Keratinocyte (primary cell): ENCODE measurements at regions not wholly inside any gene's neighbourhood (a gene's known extent, or its start where the extent isn't known, plus 50 kb on each side); places are given as distances from the start of the nearest gene placed in this dataset.

Experiments
- DNase-seq: peaks from one replicate; pipeline ENCODE4 v3.0.0-alpha.2; 2011; ENCODE audit warnings: low read depth, missing footprints, low spot score
- FAIRE-seq: peaks from 2 replicates; lab custom pipeline; 2011; peaks lifted over from hg19 to GRCh38; lab: Jason Lieb, UNC
- H2AFZ ChIP-seq: 2 replicates; pipeline ENCODE4 v1.6.0; 2012; ENCODE audit warnings: low read length, control low read depth, inconsistent platforms; ENCODE audit not compliant: control insufficient read depth
- H3K27ac ChIP-seq: 2 replicates; pipeline ENCODE4 v1.5.1; 2011; ENCODE audit warnings: low read length; ENCODE audit not compliant: control insufficient read depth, insufficient read depth
- H3K27me3 ChIP-seq: 3 replicates; pipeline ENCODE4 v1.6.0; 2011; ENCODE audit warnings: low read length; ENCODE audit not compliant: control insufficient read depth, insufficient read depth; ENCODE audit errors: extremely low read depth
- H3K36me3 ChIP-seq, 2 experiments: 2 replicates in 1 of 2; 3 replicates in 1 of 2; pipeline ENCODE4 v1.5.1; 2011; ENCODE audit warnings: low read length in 2 of 2, mild to moderate bottlenecking in 1 of 2; ENCODE audit not compliant: control insufficient read depth in 2 of 2, insufficient read depth in 2 of 2; ENCODE audit errors: extremely low read depth in 1 of 2
- H3K4me1 ChIP-seq: 3 replicates; pipeline ENCODE4 v1.5.1; 2011; ENCODE audit warnings: low read length; ENCODE audit not compliant: control insufficient read depth, insufficient read depth; ENCODE audit errors: extremely low read depth
- H3K4me2 ChIP-seq: 3 replicates; pipeline ENCODE4 v1.6.0; 2011; ENCODE audit warnings: low read depth, low read length; ENCODE audit not compliant: control insufficient read depth, insufficient read depth; ENCODE audit errors: extremely low read depth
- H3K4me3 ChIP-seq, 3 experiments: fragments of 200-600 bp in 1 of 3; sonication (generic) in 1 of 3; 2 replicates in 2 of 3; 3 replicates in 1 of 3; pipeline ENCODE4 v1.5.1; 2011 to 2016; ENCODE audit warnings: low read length in 3 of 3, mild to moderate bottlenecking in 3 of 3, control low read depth in 2 of 3, inconsistent platforms in 1 of 3, low read depth in 1 of 3, mixed read lengths in 1 of 3, mixed run types in 1 of 3, moderate library complexity in 1 of 3; ENCODE audit not compliant: control insufficient read depth in 2 of 3, insufficient read depth in 2 of 3; ENCODE audit errors: extremely low read depth in 1 of 3
- H3K79me2 ChIP-seq: 2 replicates; pipeline ENCODE4 v1.6.0; 2012; ENCODE audit warnings: low read length; ENCODE audit not compliant: control insufficient read depth, insufficient read depth
- H3K9ac ChIP-seq: 3 replicates; pipeline ENCODE4 v1.6.0; 2011; ENCODE audit warnings: low read length; ENCODE audit not compliant: control insufficient read depth, insufficient read depth; ENCODE audit errors: extremely low read depth
- H3K9me1 ChIP-seq: 3 replicates; pipeline ENCODE4 v1.6.0; 2011; ENCODE audit warnings: low read length; ENCODE audit not compliant: control insufficient read depth, insufficient read depth; ENCODE audit errors: extremely low read depth
- H3K9me3 ChIP-seq: 2 replicates; pipeline ENCODE4 v1.5.1; 2012; ENCODE audit warnings: low read depth, low read length; ENCODE audit not compliant: control insufficient read depth
- H4K20me1 ChIP-seq: 3 replicates; pipeline ENCODE4 v1.6.0; 2011; ENCODE audit warnings: low read length; ENCODE audit not compliant: control insufficient read depth, insufficient read depth; ENCODE audit errors: extremely low read depth
- EZH2 ChIP-seq: IDR thresholded peaks from one replicate; pipeline ENCODE4 v1.6.1; 2012; ENCODE audit warnings: inconsistent platforms, mild to moderate bottlenecking, low read length, moderate library complexity
- dilution Hi-C: fragments of 300-500 bp; cut with MboI; formaldehyde crosslinking; loops from one replicate; pipeline ENCODE4 v1.7.0; 2020; ENCODE audit warnings: low sequenced_read_pairs; ENCODE audit not compliant: extremely low pct_ligation_motif_present
- TF ChIP-seq, protein P1 (sequence below), 3 experiments: IDR thresholded peaks in 1 of 3; conservative IDR thresholded peaks in 1 of 3; optimal IDR thresholded peaks in 1 of 3; 2 replicates in 2 of 3; 3 replicates in 1 of 3; pipeline versions ENCODE3 to v1.5.1; 2011; ENCODE audit warnings: low read length in 3 of 3, mild to moderate bottlenecking in 3 of 3, moderate library complexity in 2 of 3, control low read depth in 1 of 3, inconsistent platforms in 1 of 3; ENCODE audit not compliant: insufficient read depth in 2 of 3; ENCODE audit errors: extremely low read depth in 1 of 3

DNA sequence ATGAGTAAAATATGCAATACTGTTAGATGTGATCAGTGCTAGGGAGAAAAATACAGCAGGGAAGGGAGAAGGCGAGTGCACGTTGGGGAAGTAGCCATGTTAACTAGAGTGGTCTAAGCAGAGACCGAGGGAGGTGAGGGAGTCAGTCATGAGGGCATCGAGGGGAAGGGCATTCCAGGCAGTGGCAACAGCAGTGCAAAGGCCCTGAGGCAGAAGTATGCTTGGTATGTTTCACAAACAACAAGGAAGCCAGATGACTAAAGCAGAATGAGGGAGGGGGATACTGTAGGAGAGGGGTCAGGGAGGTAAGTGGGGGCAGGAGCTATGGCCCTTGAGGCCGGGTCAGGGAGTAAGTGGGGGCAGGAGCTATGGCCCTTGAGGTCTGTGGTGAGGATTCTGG lies 123.3 kb upstream of the BOD1 start:
- Histone ChIP-seq H3K4me1 (no peaks in the 10 kb centered on the region), H3K4me3 (no peak overlapping the region), H3K36me3 (no peaks in the 10 kb centered on the region), H3K27ac (no peak overlapping the region), H3K4me2 (no peak overlapping the region), H3K9me1 (no peaks in the 10 kb centered on the region), H4K20me1 (no peaks in the 10 kb centered on the region), H3K9ac (no peak overlapping the region), H2AFZ (no peak overlapping the region), H3K9me3 (no peaks in the 10 kb centered on the region), H3K79me2 (no peaks in the 10 kb centered on the region), H3K27me3 (no peaks in the 10 kb centered on the region)
- no peak for TF ChIP-seq EZH2
- TF ChIP-seq, protein P1, sequence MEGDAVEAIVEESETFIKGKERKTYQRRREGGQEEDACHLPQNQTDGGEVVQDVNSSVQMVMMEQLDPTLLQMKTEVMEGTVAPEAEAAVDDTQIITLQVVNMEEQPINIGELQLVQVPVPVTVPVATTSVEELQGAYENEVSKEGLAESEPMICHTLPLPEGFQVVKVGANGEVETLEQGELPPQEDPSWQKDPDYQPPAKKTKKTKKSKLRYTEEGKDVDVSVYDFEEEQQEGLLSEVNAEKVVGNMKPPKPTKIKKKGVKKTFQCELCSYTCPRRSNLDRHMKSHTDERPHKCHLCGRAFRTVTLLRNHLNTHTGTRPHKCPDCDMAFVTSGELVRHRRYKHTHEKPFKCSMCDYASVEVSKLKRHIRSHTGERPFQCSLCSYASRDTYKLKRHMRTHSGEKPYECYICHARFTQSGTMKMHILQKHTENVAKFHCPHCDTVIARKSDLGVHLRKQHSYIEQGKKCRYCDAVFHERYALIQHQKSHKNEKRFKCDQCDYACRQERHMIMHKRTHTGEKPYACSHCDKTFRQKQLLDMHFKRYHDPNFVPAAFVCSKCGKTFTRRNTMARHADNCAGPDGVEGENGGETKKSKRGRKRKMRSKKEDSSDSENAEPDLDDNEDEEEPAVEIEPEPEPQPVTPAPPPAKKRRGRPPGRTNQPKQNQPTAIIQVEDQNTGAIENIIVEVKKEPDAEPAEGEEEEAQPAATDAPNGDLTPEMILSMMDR (optimal IDR thresholded peaks at IDR 0.05 in 1 of 3, IDR thresholded peaks at IDR 0.05 in 1 of 3, conservative IDR thresholded peaks at IDR 0.05 in 1 of 3; ENCODE audit: extremely low read depth in 1 of 3, insufficient read depth in 2 of 3, low read length in 3 of 3) = no peak
- DNase-seq (no peak), FAIRE-seq (no peak)
- dilution Hi-C loops = no loop called here

GRCh38 chr5:173740400-173740799 lies 124.0 kb upstream of the BOD1 start:
- Histone ChIP-seq H3K36me3 (no peaks in the 10 kb centered on the region), H3K79me2 (no peaks in the 10 kb centered on the region), H3K4me2 (no peak overlapping the region), H3K9ac (no peak overlapping the region), H4K20me1 (no peaks in the 10 kb centered on the region), H3K9me3 (no peaks in the 10 kb centered on the region), H3K4me1 (no peaks in the 10 kb centered on the region), H3K4me3 (no peak overlapping the region), H2AFZ (no peak overlapping the region), H3K27me3 (no peaks in the 10 kb centered on the region), H3K27ac (no peak overlapping the region), H3K9me1 (no peaks in the 10 kb centered on the region)
- FAIRE-seq (no peak), DNase-seq (no peak)
- TF ChIP-seq, protein P1 (optimal IDR thresholded peaks at IDR 0.05 in 1 of 3, IDR thresholded peaks at IDR 0.05 in 1 of 3, conservative IDR thresholded peaks at IDR 0.05 in 1 of 3; ENCODE audit: extremely low read depth in 1 of 3, insufficient read depth in 2 of 3, low read length in 3 of 3) = no peak
- TF ChIP-seq EZH2 = no peak
- dilution Hi-C loops = no loop called here
